Astrocyte of the cerebellum (primary cell): ENCODE measurements at regions not wholly inside any gene's neighbourhood (a gene's known extent, or its start where the extent isn't known, plus 50 kb on each side); places are given as distances from the start of the nearest gene placed in this dataset.

Experiments
- DNase-seq: peaks from one replicate; pipeline ENCODE4 v3.0.0-alpha.2; 2011; ENCODE audit warnings: low read depth
- H3K4me3 ChIP-seq: 2 replicates; pipeline ENCODE4 v1.5.1; 2011; ENCODE audit warnings: mild to moderate bottlenecking, low read depth, low read length, moderate library complexity
- in situ Hi-C: cut with HindIII; loops from 2 replicates; pipeline ENCODE4 v1.10.0; 2017; ENCODE audit warnings: low sequenced_read_pairs
- TF ChIP-seq, protein P1 (sequence below): IDR thresholded peaks from 2 replicates; pipeline ENCODE4 v1.5.1; 2012; ENCODE audit warnings: low read length, low read depth, moderate library complexity, mild to moderate bottlenecking; ENCODE audit errors: missing control alignments

DNA sequence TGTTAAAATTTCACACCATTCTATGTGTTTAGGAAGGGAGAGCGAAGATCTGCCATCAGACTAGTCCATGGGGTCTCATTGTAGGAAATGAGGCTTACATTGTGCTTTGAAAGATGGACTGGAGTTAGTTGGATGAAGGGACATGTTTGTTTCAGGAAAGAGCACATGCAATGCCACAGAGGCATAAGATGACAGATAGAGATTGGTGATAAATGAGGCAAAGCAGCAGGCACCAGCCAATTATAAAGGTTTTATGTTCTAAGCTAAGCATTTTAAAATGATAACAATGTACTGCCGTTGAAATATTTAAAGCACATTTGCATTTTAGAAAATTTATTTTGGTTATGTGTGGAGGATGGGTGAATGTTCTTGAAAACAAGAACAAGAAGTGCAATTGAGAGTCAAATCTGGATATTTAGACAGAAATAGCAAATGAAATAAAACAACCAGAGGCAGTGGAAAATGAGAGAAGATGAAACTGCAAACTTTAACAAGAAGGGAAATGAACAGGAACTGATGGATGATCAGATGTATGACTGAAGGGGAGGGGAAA, 957.2 kb downstream of the FSTL5 start:
- in situ Hi-C loops, result no loop called here

DNA sequence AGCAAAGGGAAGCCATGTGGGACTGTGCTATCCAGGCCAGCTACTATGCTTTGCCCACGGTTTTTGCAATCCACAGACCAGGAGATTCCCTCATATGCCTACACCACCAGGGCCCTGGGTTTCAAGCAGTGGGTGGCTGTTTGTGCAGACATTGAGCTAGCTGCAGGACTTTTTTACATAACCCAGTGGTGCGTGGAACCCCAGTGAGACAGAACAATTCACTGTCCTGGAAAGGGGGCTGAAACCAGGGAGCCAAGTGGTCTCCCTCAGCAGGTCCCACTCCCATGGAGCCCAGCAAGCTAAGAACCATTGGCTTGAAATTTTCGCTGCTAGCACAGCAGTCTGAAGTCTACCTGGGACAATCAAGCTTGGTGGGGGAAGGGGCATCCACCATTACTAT, 959.9 kb downstream of the FSTL5 start:
- H3K4me3 ChIP-seq, result no peak overlapping the region
- TF ChIP-seq, protein P1, sequence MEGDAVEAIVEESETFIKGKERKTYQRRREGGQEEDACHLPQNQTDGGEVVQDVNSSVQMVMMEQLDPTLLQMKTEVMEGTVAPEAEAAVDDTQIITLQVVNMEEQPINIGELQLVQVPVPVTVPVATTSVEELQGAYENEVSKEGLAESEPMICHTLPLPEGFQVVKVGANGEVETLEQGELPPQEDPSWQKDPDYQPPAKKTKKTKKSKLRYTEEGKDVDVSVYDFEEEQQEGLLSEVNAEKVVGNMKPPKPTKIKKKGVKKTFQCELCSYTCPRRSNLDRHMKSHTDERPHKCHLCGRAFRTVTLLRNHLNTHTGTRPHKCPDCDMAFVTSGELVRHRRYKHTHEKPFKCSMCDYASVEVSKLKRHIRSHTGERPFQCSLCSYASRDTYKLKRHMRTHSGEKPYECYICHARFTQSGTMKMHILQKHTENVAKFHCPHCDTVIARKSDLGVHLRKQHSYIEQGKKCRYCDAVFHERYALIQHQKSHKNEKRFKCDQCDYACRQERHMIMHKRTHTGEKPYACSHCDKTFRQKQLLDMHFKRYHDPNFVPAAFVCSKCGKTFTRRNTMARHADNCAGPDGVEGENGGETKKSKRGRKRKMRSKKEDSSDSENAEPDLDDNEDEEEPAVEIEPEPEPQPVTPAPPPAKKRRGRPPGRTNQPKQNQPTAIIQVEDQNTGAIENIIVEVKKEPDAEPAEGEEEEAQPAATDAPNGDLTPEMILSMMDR, result no peak
- DNase-seq, result no peak
- in situ Hi-C loops, result no loop called here

More for the DNA sequence above, 957.2 kb downstream of the FSTL5 start:
- TF ChIP-seq, protein P1, result no peak
- no peak overlapping the region for H3K4me3 ChIP-seq
- no peak for DNase-seq

DNA sequence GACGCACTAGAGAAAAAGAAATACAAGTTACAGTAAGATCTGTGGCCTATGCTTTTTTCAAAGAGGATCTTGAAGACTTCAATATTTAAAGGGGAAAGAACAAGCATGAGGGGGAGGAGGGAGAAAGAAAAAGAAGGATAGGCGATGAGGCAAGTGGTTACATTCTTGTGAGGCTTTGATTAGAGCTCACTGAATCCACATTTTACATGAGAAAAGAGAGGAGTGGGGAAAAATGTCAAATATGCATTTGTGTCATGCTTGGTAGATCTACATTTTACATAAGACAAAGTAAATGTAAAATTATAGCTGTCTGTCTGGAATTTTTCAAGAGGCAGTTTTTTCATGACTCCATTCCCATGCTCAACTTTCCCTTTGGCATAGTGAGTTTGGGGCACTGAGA, 965.9 kb downstream of the FSTL5 start:
- in situ Hi-C loops, result no loop called here
- TF ChIP-seq, protein P1, result no peak
- DNase-seq, result no peak

DNA sequence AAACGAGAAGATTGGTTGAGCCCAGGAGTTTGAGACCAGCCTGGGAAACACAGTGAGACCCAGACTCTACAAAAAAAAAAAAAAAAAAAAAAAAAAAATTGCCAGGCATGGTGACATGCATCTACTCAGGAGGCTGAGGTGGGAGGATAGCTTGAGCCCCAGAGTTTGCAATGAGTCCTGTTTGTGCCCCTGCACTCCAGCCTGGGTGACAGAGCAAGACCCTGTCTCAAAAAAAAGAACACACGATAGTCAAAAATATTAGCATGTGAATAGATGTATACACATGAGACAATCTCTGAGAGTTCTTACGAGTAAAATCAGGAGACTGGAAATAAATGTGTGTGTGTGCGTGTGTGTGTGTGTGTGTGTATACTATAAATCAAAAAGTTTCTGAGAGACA, 966.3 kb downstream of the FSTL5 start:
- DNase-seq, result no peak
- in situ Hi-C loops, result no loop called here
- TF ChIP-seq, protein P1, result no peak
- no peak overlapping the region for H3K4me3 ChIP-seq

More for the DNA sequence above, 965.9 kb downstream of the FSTL5 start:
- H3K4me3 ChIP-seq, result no peak overlapping the region

DNA sequence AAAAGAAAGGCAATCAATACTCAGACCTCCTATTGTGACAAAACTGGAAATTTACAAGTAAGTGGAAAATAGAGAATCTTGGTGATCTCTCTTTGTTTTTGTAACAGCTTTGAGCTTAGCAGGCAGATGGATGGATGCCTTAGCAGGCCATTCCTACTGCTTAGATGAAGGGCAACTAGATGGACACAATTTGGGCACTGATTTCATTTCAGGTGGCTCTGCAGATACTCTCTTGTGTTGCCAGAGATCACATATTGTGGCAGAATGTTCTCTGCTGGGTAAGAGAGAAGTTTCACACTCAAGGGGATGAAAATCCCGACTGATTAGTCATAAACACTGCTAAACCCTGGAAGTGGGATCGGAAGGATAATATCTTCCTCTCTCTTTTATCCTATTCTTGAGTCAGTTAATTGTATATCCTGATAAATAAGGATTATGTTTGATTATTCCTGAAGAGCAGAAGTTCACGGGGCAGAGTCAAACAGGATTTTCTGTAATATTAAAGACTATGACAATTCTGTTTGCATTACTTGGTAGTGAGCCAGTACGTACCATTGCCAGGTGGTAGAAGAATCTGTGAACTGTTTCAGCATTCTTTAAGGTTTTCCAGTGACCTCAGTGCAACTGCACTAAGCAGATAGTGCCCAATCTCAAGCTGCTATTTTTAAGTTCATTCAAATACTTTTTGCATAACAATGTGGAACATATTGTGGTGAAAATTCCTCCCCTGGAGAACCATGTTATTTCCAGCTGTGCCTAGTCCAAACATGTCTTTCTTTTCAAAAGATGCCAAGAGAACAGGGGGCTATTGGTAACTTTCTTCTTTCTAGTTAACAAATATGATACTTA, 974.3 kb downstream of the FSTL5 start:
- in situ Hi-C loops, result no loop called here
- DNase-seq, result peak; percentile 72
- TF ChIP-seq, protein P1, result no peak
- no peak overlapping the region for H3K4me3 ChIP-seq

DNA sequence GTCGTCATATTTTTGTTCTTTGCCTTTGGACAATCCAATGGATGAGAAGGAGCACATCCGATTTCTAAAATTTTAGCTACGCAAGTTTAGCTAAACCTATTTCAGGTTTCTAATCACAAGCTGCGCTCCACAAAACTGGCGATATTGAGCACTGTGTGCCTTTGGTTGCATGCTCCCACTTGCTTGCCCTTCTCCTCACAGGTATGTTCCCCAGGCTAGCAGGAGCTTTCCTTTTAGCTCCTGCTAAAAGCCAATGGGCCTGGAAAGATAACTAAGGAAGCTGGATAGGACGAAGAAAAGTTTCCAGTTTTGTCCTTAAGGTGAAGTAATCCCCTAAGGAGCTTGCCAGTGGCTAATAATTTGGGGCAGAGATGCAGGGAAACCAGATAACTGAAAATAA, 975.2 kb downstream of the FSTL5 start:
- in situ Hi-C loops, result no loop called here
- DNase-seq, result no peak
- TF ChIP-seq, protein P1, result no peak
- H3K4me3 ChIP-seq, result no peak overlapping the region
